HG03175 (cell line): ENCODE measurements at regions not wholly inside any gene's neighbourhood (a gene's known extent, or its start where the extent isn't known, plus 50 kb on each side); places are given as distances from the start of the nearest gene placed in this dataset.
"Not testable (repeated sequence)": the region's sequence is repeated elsewhere in the genome, so short reads cannot be mapped to it uniquely, and the experiment has no call there.

ENCODE experiments used
- ATAC-seq: cut with Tn5 transposase; IDR thresholded peaks from one replicate; pipeline ENCODE4 v1.9.1; 2021; ENCODE audit warnings: mild to moderate bottlenecking, moderate library complexity; ENCODE audit not compliant: unreplicated experiment

GRCh38 chr2:142668420-142668819 is 209.0 kb upstream of the KYNU start:
- no peak for ATAC-seq

- ATAC-seq, result no peak
These were observed 212.2 kb upstream of the KYNU start for GRCh38 chr2:142665241-142665640.

GRCh38 chr2:142650601-142651000 is 226.9 kb upstream of the KYNU start:
- ATAC-seq, result no peak

GRCh38 chr2:142649581-142649980 is 227.9 kb upstream of the KYNU start:
- no peak for ATAC-seq

GRCh38 chr2:142642650-142643049 is 234.8 kb upstream of the KYNU start:
- ATAC-seq, result no peak

GRCh38 chr2:142629193-142629592 is 248.3 kb upstream of the KYNU start:
- no peak for ATAC-seq

- ATAC-seq, result no peak
These were observed 256.2 kb upstream of the KYNU start for GRCh38 chr2:142621287-142621686.

- no peak for ATAC-seq
These were observed 260.0 kb upstream of the KYNU start for GRCh38 chr2:142617461-142617860.

- no peak for ATAC-seq
These were observed 261.6 kb upstream of the KYNU start for GRCh38 chr2:142615876-142616275.

- not testable (repeated sequence) for ATAC-seq
These were observed 264.3 kb upstream of the KYNU start for GRCh38 chr2:142613193-142613592.

GRCh38 chr2:142605421-142605820 is 272.0 kb upstream of the KYNU start:
- ATAC-seq, result no peak

- ATAC-seq, result no peak
These were observed 273.7 kb upstream of the KYNU start for GRCh38 chr2:142603759-142604158.

- no peak for ATAC-seq
These were observed 275.0 kb upstream of the KYNU start for GRCh38 chr2:142602418-142602989.

GRCh38 chr2:142601794-142602193 is 275.7 kb upstream of the KYNU start:
- no peak for ATAC-seq

GRCh38 chr2:142599504-142599903 is 278.0 kb upstream of the KYNU start:
- no peak for ATAC-seq

- ATAC-seq, result no peak
These were observed 278.6 kb upstream of the KYNU start for GRCh38 chr2:142598846-142599245.

GRCh38 chr2:142596334-142597088 is 281.0 kb upstream of the KYNU start:
- no peak for ATAC-seq

GRCh38 chr2:142594935-142595334 is 282.5 kb upstream of the KYNU start:
- peak; percentile 43 for ATAC-seq

GRCh38 chr2:142592171-142592570 is 285.3 kb upstream of the KYNU start:
- no peak for ATAC-seq

GRCh38 chr2:142591420-142591819 is 286.0 kb upstream of the KYNU start:
- no peak for ATAC-seq

- no peak for ATAC-seq
These were observed 289.2 kb upstream of the KYNU start for GRCh38 chr2:142588269-142588668.

GRCh38 chr2:142586693-142587580 is 290.5 kb upstream of the KYNU start:
- ATAC-seq, result peak; percentile 28
